NB4 (cell line): ENCODE measurements at regions not wholly inside any gene's neighbourhood (a gene's known extent, or its start where the extent isn't known, plus 50 kb on each side); places are given as distances from the start of the nearest gene placed in this dataset.

Source experiments
- POLR2A ChIP-seq: IDR thresholded peaks from 2 replicates; pipeline ENCODE4 v1.6.1; 2011; ENCODE audit warnings: mild to moderate bottlenecking; ENCODE audit not compliant: insufficient read length; ENCODE audit errors: extremely low read depth
- TF ChIP-seq, protein P1 (sequence below): IDR thresholded peaks from one replicate; pipeline ENCODE4 v1.5.1; 2012; ENCODE audit warnings: low read depth, low read length
- TF ChIP-seq, protein P2 (sequence below): IDR thresholded peaks from 2 replicates; pipeline ENCODE4 v1.6.1; 2011; ENCODE audit warnings: low read depth, low read length

GRCh38 chr10:64215088-64215487 lies 693.9 kb downstream of the REEP3 start:
- TF ChIP-seq, protein P1, sequence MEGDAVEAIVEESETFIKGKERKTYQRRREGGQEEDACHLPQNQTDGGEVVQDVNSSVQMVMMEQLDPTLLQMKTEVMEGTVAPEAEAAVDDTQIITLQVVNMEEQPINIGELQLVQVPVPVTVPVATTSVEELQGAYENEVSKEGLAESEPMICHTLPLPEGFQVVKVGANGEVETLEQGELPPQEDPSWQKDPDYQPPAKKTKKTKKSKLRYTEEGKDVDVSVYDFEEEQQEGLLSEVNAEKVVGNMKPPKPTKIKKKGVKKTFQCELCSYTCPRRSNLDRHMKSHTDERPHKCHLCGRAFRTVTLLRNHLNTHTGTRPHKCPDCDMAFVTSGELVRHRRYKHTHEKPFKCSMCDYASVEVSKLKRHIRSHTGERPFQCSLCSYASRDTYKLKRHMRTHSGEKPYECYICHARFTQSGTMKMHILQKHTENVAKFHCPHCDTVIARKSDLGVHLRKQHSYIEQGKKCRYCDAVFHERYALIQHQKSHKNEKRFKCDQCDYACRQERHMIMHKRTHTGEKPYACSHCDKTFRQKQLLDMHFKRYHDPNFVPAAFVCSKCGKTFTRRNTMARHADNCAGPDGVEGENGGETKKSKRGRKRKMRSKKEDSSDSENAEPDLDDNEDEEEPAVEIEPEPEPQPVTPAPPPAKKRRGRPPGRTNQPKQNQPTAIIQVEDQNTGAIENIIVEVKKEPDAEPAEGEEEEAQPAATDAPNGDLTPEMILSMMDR, result no peak
- TF ChIP-seq POLR2A, result no peak
- TF ChIP-seq, protein P2, sequence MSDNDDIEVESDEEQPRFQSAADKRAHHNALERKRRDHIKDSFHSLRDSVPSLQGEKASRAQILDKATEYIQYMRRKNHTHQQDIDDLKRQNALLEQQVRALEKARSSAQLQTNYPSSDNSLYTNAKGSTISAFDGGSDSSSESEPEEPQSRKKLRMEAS, result no peak
